ENCODE measurements at regions not wholly inside any gene's neighbourhood (a gene's known extent, or its start where the extent isn't known, plus 50 kb on each side); places are given as distances from the start of the nearest gene placed in this dataset.
"Not testable (repeated sequence)": the region's sequence is repeated elsewhere in the genome, so short reads cannot be mapped to it uniquely, and the experiment has no call there.

DNA sequence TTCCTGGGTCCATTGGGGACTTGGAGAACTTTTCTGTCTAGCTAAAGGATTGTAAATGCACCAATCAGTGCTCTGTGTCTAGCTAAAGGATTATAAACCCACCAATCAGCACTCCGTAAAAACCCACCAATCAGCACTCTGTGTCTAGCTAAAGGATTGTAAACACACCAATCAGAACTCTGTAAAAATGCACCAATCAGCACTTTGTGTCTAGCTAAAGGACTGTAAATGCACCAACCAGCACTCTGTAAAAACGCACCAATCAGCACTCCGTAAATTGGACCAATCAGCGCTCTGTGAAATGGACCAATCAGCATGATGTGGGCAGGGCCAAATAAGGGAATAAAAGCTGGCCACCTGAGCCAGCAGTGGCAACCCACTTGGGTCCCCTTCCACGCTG, 522.4 kb upstream of the LINC00305 start:
- TF ChIP-seq PRMT3 (CRISPR knock-in tag; IDR thresholded peaks at IDR 0.05; ENCODE audit: borderline replicate concordance, low read depth); POLR2AphosphoS5 (IDR thresholded peaks at IDR 0.05; ENCODE audit: low read depth, low read length); ZNF143 (CRISPR knock-in tag; IDR thresholded peaks at IDR 0.05); DPF2 (CRISPR knock-in tag; IDR thresholded peaks at IDR 0.05; ENCODE audit: borderline replicate concordance, low read depth); ZNF274 (CRISPR knock-in tag; IDR thresholded peaks at IDR 0.05); POLR2A (IDR thresholded peaks at IDR 0.05; ENCODE audit: insufficient read depth in 1 of 2, low read depth in 2 of 2, low read length in 2 of 2): not testable (repeated sequence)
- TF ChIP-seq, protein P1, sequence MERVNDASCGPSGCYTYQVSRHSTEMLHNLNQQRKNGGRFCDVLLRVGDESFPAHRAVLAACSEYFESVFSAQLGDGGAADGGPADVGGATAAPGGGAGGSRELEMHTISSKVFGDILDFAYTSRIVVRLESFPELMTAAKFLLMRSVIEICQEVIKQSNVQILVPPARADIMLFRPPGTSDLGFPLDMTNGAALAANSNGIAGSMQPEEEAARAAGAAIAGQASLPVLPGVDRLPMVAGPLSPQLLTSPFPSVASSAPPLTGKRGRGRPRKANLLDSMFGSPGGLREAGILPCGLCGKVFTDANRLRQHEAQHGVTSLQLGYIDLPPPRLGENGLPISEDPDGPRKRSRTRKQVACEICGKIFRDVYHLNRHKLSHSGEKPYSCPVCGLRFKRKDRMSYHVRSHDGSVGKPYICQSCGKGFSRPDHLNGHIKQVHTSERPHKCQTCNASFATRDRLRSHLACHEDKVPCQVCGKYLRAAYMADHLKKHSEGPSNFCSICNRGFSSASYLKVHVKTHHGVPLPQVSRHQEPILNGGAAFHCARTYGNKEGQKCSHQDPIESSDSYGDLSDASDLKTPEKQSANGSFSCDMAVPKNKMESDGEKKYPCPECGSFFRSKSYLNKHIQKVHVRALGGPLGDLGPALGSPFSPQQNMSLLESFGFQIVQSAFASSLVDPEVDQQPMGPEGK (CRISPR knock-in tag; IDR thresholded peaks at IDR 0.05), result not testable (repeated sequence)
- TF ChIP-seq, protein P2, sequence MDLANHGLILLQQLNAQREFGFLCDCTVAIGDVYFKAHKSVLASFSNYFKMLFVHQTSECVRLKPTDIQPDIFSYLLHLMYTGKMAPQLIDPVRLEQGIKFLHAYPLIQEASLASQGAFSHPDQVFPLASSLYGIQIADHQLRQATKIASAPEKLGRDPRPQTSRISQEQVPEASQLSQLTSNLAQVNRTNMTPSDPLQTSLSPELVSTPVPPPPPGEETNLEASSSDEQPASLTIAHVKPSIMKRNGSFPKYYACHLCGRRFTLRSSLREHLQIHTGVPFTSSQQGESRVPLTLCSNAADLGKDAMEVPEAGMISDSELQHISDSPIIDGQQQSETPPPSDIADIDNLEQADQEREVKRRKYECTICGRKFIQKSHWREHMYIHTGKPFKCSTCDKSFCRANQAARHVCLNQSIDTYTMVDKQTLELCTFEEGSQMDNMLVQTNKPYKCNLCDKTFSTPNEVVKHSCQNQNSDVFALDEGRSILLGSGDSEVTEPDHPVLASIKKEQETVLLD (CRISPR knock-in tag; IDR thresholded peaks at IDR 0.05; ENCODE audit: low read depth), result not testable (repeated sequence)
- TF ChIP-seq, protein P3, sequence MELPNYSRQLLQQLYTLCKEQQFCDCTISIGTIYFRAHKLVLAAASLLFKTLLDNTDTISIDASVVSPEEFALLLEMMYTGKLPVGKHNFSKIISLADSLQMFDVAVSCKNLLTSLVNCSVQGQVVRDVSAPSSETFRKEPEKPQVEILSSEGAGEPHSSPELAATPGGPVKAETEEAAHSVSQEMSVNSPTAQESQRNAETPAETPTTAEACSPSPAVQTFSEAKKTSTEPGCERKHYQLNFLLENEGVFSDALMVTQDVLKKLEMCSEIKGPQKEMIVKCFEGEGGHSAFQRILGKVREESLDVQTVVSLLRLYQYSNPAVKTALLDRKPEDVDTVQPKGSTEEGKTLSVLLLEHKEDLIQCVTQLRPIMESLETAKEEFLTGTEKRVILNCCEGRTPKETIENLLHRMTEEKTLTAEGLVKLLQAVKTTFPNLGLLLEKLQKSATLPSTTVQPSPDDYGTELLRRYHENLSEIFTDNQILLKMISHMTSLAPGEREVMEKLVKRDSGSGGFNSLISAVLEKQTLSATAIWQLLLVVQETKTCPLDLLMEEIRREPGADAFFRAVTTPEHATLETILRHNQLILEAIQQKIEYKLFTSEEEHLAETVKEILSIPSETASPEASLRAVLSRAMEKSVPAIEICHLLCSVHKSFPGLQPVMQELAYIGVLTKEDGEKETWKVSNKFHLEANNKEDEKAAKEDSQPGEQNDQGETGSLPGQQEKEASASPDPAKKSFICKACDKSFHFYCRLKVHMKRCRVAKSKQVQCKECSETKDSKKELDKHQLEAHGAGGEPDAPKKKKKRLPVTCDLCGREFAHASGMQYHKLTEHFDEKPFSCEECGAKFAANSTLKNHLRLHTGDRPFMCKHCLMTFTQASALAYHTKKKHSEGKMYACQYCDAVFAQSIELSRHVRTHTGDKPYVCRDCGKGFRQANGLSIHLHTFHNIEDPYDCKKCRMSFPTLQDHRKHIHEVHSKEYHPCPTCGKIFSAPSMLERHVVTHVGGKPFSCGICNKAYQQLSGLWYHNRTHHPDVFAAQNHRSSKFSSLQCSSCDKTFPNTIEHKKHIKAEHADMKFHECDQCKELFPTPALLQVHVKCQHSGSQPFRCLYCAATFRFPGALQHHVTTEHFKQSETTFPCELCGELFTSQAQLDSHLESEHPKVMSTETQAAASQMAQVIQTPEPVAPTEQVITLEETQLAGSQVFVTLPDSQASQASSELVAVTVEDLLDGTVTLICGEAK (IDR thresholded peaks at IDR 0.05), result not testable (repeated sequence)
- TF ChIP-seq, protein P3 (CRISPR knock-in tag; IDR thresholded peaks at IDR 0.05), result not testable (repeated sequence)
- TF ChIP-seq, protein P4, sequence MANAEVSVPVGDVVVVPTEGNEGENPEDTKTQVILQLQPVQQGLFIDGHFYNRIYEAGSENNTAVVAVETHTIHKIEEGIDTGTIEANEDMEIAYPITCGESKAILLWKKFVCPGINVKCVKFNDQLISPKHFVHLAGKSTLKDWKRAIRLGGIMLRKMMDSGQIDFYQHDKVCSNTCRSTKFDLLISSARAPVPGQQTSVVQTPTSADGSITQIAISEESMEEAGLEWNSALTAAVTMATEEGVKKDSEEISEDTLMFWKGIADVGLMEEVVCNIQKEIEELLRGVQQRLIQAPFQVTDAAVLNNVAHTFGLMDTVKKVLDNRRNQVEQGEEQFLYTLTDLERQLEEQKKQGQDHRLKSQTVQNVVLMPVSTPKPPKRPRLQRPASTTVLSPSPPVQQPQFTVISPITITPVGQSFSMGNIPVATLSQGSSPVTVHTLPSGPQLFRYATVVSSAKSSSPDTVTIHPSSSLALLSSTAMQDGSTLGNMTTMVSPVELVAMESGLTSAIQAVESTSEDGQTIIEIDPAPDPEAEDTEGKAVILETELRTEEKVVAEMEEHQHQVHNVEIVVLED (CRISPR knock-in tag; IDR thresholded peaks at IDR 0.05; ENCODE audit: borderline replicate concordance), result not testable (repeated sequence)
- TF ChIP-seq, protein P5, sequence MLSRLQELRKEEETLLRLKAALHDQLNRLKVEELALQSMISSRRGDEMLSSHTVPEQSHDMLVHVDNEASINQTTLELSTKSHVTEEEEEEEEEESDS (CRISPR knock-in tag; IDR thresholded peaks at IDR 0.05; ENCODE audit: borderline replicate concordance), result not testable (repeated sequence)
- TF ChIP-seq, protein P6, sequence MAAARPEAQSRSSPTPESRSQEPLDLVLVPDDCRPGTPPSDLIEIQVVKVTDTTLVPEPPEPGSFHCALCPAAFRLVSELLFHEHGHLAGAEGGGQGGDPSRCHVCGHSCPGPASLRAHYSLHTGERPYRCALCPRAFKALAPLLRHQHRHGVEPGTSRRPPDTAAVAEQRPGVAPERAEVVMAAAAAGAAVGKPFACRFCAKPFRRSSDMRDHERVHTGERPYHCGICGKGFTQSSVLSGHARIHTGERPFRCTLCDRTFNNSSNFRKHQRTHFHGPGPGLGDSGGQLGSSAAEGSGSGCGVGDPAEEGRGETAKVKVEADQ (CRISPR knock-in tag; IDR thresholded peaks at IDR 0.05; ENCODE audit: borderline replicate concordance), result not testable (repeated sequence)
- TF ChIP-seq, protein P7, sequence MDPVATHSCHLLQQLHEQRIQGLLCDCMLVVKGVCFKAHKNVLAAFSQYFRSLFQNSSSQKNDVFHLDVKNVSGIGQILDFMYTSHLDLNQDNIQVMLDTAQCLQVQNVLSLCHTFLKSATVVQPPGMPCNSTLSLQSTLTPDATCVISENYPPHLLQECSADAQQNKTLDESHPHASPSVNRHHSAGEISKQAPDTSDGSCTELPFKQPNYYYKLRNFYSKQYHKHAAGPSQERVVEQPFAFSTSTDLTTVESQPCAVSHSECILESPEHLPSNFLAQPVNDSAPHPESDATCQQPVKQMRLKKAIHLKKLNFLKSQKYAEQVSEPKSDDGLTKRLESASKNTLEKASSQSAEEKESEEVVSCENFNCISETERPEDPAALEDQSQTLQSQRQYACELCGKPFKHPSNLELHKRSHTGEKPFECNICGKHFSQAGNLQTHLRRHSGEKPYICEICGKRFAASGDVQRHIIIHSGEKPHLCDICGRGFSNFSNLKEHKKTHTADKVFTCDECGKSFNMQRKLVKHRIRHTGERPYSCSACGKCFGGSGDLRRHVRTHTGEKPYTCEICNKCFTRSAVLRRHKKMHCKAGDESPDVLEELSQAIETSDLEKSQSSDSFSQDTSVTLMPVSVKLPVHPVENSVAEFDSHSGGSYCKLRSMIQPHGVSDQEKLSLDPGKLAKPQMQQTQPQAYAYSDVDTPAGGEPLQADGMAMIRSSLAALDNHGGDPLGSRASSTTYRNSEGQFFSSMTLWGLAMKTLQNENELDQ (CRISPR knock-in tag; IDR thresholded peaks at IDR 0.05; ENCODE audit: borderline replicate concordance), result not testable (repeated sequence)
- TF ChIP-seq, protein P8, sequence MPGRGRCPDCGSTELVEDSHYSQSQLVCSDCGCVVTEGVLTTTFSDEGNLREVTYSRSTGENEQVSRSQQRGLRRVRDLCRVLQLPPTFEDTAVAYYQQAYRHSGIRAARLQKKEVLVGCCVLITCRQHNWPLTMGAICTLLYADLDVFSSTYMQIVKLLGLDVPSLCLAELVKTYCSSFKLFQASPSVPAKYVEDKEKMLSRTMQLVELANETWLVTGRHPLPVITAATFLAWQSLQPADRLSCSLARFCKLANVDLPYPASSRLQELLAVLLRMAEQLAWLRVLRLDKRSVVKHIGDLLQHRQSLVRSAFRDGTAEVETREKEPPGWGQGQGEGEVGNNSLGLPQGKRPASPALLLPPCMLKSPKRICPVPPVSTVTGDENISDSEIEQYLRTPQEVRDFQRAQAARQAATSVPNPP (CRISPR knock-in tag; IDR thresholded peaks at IDR 0.05), result not testable (repeated sequence)
